K562 (cell line): ENCODE measurements at regions not wholly inside any gene's neighbourhood (a gene's known extent, or its start where the extent isn't known, plus 50 kb on each side); places are given as distances from the start of the nearest gene placed in this dataset.

Source experiments
- ATAC-seq: fragments of 200-7000 bp; cut with Tn5 transposase; 3 replicates; pipeline ENCODE4 v1.9.1; 2020; ENCODE audit warnings: moderate library complexity
- BruUV-seq: library from RNA; stranded (reverse); fragments of 400-500 nt; replicated peaks from 2 replicates; lab custom pipeline; 2021; lab: Mats Ljungman, UMichigan
- CTCF ChIA-PET: fragments of 300-600 bp; formaldehyde crosslinking; extraction: SDS; loops from one replicate; lab custom pipeline; 2021; ENCODE audit warnings: low intra/inter-chr PET ratio; lab: Yijun Ruan, JAX
- POLR2A ChIA-PET: fragments of 300-600, 350-650 bp; sonication (Branson Sonifier 250); formaldehyde crosslinking; extraction: SDS; loops from one replicate; lab custom pipeline; 2021; ENCODE audit warnings: antibody characterized with exemption, inconsistent platforms; lab: Yijun Ruan, JAX
- DNase-seq, 4 experiments: peaks; one replicate each; pipeline versions ENCODE4 v3.0.0 to v3.0.0-alpha.2; 2011 to 2018; ENCODE audit warnings: low spot score in 3 of 4, mixed read lengths in 3 of 4; ENCODE audit errors: extremely low read depth in 1 of 4
- FAIRE-seq: peaks from 2 replicates; lab custom pipeline; 2011; peaks lifted over from hg19 to GRCh38; lab: Jason Lieb, UNC
- H2AFZ ChIP-seq: 2 replicates; pipeline ENCODE4 v1.6.0; 2011; ENCODE audit warnings: low read depth, low read length, control low read depth, inconsistent platforms
- H3K27ac ChIP-seq: fragments of 200-600 bp; 3 replicates; pipeline ENCODE4 v1.8.0; 2011; ENCODE audit warnings: low read depth, mild to moderate bottlenecking, control low read depth, inconsistent platforms, low read length, moderate library complexity, mixed read lengths; ENCODE audit errors: extremely low read depth
- H3K27me3 ChIP-seq, 2 experiments: fragments of 300-600 bp in 1 of 2; 2 replicates in 1 of 2; 3 replicates in 1 of 2; pipeline versions ENCODE4 v1.6.0 to v1.8.0; 2011; ENCODE audit warnings: inconsistent platforms in 2 of 2, low read length in 2 of 2, mild to moderate bottlenecking in 1 of 2, mixed read lengths in 1 of 2, moderate library complexity in 1 of 2; ENCODE audit not compliant: control insufficient read depth in 2 of 2, insufficient read depth in 2 of 2
- H3K36me3 ChIP-seq: fragments of 300-600 bp; 3 replicates; pipeline ENCODE4 v1.8.0; 2011; ENCODE audit warnings: mild to moderate bottlenecking, low read length, inconsistent platforms; ENCODE audit not compliant: control insufficient read depth, insufficient read depth
- H3K4me1 ChIP-seq, 2 experiments: fragments of 200-600 bp in 1 of 2; replicated peaks in 1 of 2; 2 replicates in 1 of 2; 3 replicates in 1 of 2; pipeline versions ENCODE4 v1.5.1 to v1.8.0; 2011; ENCODE audit warnings: inconsistent platforms in 2 of 2, low read length in 2 of 2, mild to moderate bottlenecking in 1 of 2, mixed read lengths in 1 of 2, moderate library complexity in 1 of 2; ENCODE audit not compliant: control insufficient read depth in 2 of 2, insufficient read depth in 2 of 2
- H3K4me2 ChIP-seq: 2 replicates; pipeline ENCODE4 v1.6.1; 2011; ENCODE audit warnings: low read length, control low read depth, inconsistent platforms, mixed read lengths; ENCODE audit not compliant: insufficient read depth
- H3K4me3 ChIP-seq: fragments of 200-600 bp; sonication (generic), shearing (Covaris generic); 2 replicates; pipeline ENCODE4 v1.5.1; 2016; ENCODE audit warnings: control low read depth, inconsistent platforms
- H3K79me2 ChIP-seq: fragments of 200-600 bp; 3 replicates; pipeline ENCODE4 v1.8.0; 2011; ENCODE audit warnings: low read length, inconsistent platforms; ENCODE audit not compliant: control insufficient read depth, insufficient read depth
- H3K9ac ChIP-seq, 2 experiments: 2 replicates each; pipeline versions ENCODE4 v1.6.0 to v1.6.1; 2011; ENCODE audit warnings: low read depth in 2 of 2, low read length in 2 of 2, control low read depth in 1 of 2, inconsistent platforms in 1 of 2, mild to moderate bottlenecking in 1 of 2, mixed read lengths in 1 of 2; ENCODE audit not compliant: insufficient read depth in 1 of 2
- H3K9me1 ChIP-seq: one replicate; pipeline ENCODE4 v1.6.0; 2011; ENCODE audit warnings: inconsistent platforms, mild to moderate bottlenecking, low read length, moderate library complexity; ENCODE audit not compliant: control insufficient read depth, insufficient read depth
- H3K9me3 ChIP-seq: replicated peaks from 2 replicates; pipeline ENCODE4 v1.5.1; 2011; ENCODE audit warnings: low read depth, low read length, inconsistent platforms; ENCODE audit not compliant: control insufficient read depth, insufficient read depth
- H4K20me1 ChIP-seq: replicated peaks from 2 replicates; pipeline ENCODE4 v1.6.1; 2011; ENCODE audit warnings: low read length, inconsistent platforms, mixed read lengths; ENCODE audit not compliant: control insufficient read depth, insufficient read depth
- BACH1 ChIP-seq: fragments of 200-800 bp; sonication (Bioruptor generic); IDR thresholded peaks from 2 replicates; pipeline ENCODE4 v1.6.1; 2016; ENCODE audit warnings: missing genetic modification characterization, missing compliant biosample characterization
- FOS ChIP-seq: IDR thresholded peaks from 3 replicates; pipeline ENCODE4 v1.6.1; 2011; ENCODE audit not compliant: insufficient read length; ENCODE audit errors: extremely low read depth
- HNRNPL ChIP-seq: fragments of 200-400 bp; formaldehyde crosslinking; IDR thresholded peaks from 2 replicates; pipeline ENCODE4 v1.6.1; 2017; ENCODE audit warnings: low read depth, mild to moderate bottlenecking, low read length
- NCOR1 ChIP-seq: fragments of 450-650 bp; IDR thresholded peaks from 2 replicates; pipeline ENCODE4 v1.6.1; 2016; ENCODE audit warnings: mild to moderate bottlenecking, moderate library complexity
- SMARCC2 ChIP-seq: fragments of 450-650 bp; IDR thresholded peaks from 2 replicates; pipeline ENCODE4 v1.6.1; 2017; ENCODE audit warnings: antibody characterized with exemption, moderate library complexity, mild to moderate bottlenecking, low read depth
- ZBED1 ChIP-seq: IDR thresholded peaks from 2 replicates; pipeline ENCODE4 v1.6.1; 2014
- ZNF431 ChIP-seq: sonication (generic); formaldehyde crosslinking; IDR thresholded peaks from 2 replicates; pipeline ENCODE4 v1.8.0; 2022; ENCODE audit warnings: mild to moderate bottlenecking, missing genetic modification reagents
- ZNF668 ChIP-seq: fragments of 250-450 bp; sonication (Bioruptor Pico); IDR thresholded peaks from 2 replicates; pipeline ENCODE4 v1.8.0; 2022; ENCODE audit warnings: mild to moderate bottlenecking, inconsistent platforms
- ZNF695 ChIP-seq: fragments of 450-650 bp; formaldehyde crosslinking; IDR thresholded peaks from 2 replicates; pipeline ENCODE4 v1.4.0; 2020; ENCODE audit warnings: mild to moderate bottlenecking, moderate library complexity
- WGBS: fragments of 100-300 bp; shearing (Covaris generic); methylation state at CpG from one replicate; pipeline ENCODE4 v1.1.6; 2016; ENCODE audit warnings: low coverage, mixed read lengths; ENCODE audit not compliant: insufficient coverage; ENCODE audit errors: missing lambda C conversion rate; 5-methylcytosine and 5-hydroxymethylcytosine counted together
- in situ Hi-C: fragments of 300-500 bp; cut with MboI; formaldehyde crosslinking; loops from 4 replicates; pipeline ENCODE4 v1.15.0; 2018; ENCODE audit warnings: inconsistent platforms, mixed read lengths
- intact Hi-C: fragments of 100-400 bp; cut with micrococcal nuclease; formaldehyde crosslinking; loops from 2 replicates; pipeline ENCODE4 v1.14.2; 2022
- TF ChIP-seq, protein P1 (sequence below): sonication (generic); formaldehyde crosslinking; IDR thresholded peaks from 2 replicates; pipeline ENCODE4 v1.4.0; 2020; ENCODE audit warnings: mild to moderate bottlenecking, missing genetic modification reagents
- TF ChIP-seq, protein P2 (sequence below): fragments of 450-650 bp; IDR thresholded peaks from 2 replicates; pipeline ENCODE4 v1.6.1; 2016
- TF ChIP-seq, protein P3 (sequence below): sonication (generic); formaldehyde crosslinking; IDR thresholded peaks from 2 replicates; pipeline ENCODE4 v1.5.0; 2020; ENCODE audit warnings: missing genetic modification reagents
- TF ChIP-seq, protein P4 (sequence below): sonication (generic); formaldehyde crosslinking; IDR thresholded peaks from 2 replicates; pipeline ENCODE4 v1.8.1; 2022; ENCODE audit warnings: missing genetic modification reagents
- TF ChIP-seq, protein P5 (sequence below): fragments of 250-450 bp; sonication (Bioruptor Pico); IDR thresholded peaks from 2 replicates; pipeline ENCODE4 v1.9.0; 2021; ENCODE audit warnings: mild to moderate bottlenecking

DNA sequence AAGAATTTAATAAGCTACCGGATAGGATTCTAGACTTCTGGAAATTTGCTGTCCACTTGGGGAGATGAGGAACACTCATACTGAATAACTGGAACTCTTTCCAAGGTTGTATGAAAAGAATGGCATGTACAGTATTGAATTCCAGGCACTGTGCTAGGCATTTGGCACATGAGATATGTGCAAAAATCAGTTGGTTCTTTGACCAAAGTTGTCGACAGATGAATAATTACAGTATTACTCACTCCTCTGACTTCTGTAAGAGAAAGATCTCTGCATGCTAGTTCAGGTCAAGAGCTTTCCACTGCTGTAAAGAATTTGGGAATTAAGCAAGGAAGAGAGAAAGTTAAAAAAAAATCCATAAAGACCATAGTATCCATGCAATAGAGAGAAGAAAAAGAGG, 764.7 kb downstream of the BCL11B start:
- 3% methylated on average over 2 of the region's 2 CpGs for WGBS
- no peak for DNase-seq
- no peak for ATAC-seq
- no peaks in the 10 kb centered on the region for H4K20me1 ChIP-seq
- no peaks in the 10 kb centered on the region for H3K9me1 ChIP-seq
- POLR2A ChIA-PET = no interaction called here
- CTCF ChIA-PET = no interaction called here
- no peak overlapping the region for H3K27ac ChIP-seq
- no peaks in the 10 kb centered on the region for H3K4me1 ChIP-seq
- FAIRE-seq = no peak
- no peaks in the 10 kb centered on the region for H3K79me2 ChIP-seq
- TF ChIP-seq ZBED1 (no peak), ZNF431 (CRISPR knock-in tag) (no peak), HNRNPL (no peak), FOS (no peak), ZNF668 (CRISPR knock-in tag) (no peak), SMARCC2 (no peak), NCOR1 (no peak), BACH1 (tag) (no peak), ZNF695 (no peak)
- TF ChIP-seq, protein P1, sequence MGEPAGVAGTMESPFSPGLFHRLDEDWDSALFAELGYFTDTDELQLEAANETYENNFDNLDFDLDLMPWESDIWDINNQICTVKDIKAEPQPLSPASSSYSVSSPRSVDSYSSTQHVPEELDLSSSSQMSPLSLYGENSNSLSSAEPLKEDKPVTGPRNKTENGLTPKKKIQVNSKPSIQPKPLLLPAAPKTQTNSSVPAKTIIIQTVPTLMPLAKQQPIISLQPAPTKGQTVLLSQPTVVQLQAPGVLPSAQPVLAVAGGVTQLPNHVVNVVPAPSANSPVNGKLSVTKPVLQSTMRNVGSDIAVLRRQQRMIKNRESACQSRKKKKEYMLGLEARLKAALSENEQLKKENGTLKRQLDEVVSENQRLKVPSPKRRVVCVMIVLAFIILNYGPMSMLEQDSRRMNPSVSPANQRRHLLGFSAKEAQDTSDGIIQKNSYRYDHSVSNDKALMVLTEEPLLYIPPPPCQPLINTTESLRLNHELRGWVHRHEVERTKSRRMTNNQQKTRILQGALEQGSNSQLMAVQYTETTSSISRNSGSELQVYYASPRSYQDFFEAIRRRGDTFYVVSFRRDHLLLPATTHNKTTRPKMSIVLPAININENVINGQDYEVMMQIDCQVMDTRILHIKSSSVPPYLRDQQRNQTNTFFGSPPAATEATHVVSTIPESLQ = no peak
- TF ChIP-seq, protein P2, sequence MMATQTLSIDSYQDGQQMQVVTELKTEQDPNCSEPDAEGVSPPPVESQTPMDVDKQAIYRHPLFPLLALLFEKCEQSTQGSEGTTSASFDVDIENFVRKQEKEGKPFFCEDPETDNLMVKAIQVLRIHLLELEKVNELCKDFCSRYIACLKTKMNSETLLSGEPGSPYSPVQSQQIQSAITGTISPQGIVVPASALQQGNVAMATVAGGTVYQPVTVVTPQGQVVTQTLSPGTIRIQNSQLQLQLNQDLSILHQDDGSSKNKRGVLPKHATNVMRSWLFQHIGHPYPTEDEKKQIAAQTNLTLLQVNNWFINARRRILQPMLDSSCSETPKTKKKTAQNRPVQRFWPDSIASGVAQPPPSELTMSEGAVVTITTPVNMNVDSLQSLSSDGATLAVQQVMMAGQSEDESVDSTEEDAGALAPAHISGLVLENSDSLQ = no peak
- TF ChIP-seq, protein P3, sequence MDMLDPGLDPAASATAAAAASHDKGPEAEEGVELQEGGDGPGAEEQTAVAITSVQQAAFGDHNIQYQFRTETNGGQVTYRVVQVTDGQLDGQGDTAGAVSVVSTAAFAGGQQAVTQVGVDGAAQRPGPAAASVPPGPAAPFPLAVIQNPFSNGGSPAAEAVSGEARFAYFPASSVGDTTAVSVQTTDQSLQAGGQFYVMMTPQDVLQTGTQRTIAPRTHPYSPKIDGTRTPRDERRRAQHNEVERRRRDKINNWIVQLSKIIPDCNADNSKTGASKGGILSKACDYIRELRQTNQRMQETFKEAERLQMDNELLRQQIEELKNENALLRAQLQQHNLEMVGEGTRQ (CRISPR knock-in tag) = no peak
- TF ChIP-seq, protein P4, sequence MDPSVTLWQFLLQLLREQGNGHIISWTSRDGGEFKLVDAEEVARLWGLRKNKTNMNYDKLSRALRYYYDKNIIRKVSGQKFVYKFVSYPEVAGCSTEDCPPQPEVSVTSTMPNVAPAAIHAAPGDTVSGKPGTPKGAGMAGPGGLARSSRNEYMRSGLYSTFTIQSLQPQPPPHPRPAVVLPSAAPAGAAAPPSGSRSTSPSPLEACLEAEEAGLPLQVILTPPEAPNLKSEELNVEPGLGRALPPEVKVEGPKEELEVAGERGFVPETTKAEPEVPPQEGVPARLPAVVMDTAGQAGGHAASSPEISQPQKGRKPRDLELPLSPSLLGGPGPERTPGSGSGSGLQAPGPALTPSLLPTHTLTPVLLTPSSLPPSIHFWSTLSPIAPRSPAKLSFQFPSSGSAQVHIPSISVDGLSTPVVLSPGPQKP (CRISPR knock-in tag) = no peak
- TF ChIP-seq, protein P5, sequence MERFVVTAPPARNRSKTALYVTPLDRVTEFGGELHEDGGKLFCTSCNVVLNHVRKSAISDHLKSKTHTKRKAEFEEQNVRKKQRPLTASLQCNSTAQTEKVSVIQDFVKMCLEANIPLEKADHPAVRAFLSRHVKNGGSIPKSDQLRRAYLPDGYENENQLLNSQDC (CRISPR knock-in tag) = no peak
- BruUV-seq = no TSS peak
- in situ Hi-C loops (no loop called here), intact Hi-C loops (no loop called here)
- H3K36me3 ChIP-seq = no peaks in the 10 kb centered on the region
- H2AFZ ChIP-seq = no peak overlapping the region
- no peaks in the 10 kb centered on the region for H3K27me3 ChIP-seq
- no peak overlapping the region for H3K9ac ChIP-seq
- H3K9me3 ChIP-seq = no peaks in the 10 kb centered on the region
- no peak overlapping the region for H3K4me3 ChIP-seq
- no peak overlapping the region for H3K4me2 ChIP-seq
